Liver (tissue), 2 donors: ENCODE measurements at regions not wholly inside any gene's neighbourhood (a gene's known extent, or its start where the extent isn't known, plus 50 kb on each side); places are given as distances from the start of the nearest gene placed in this dataset.

Source experiments
- TF ChIP-seq, protein P1 (sequence below): fragments of 150-350 bp; IDR thresholded peaks from 2 replicates; pipeline ENCODE4 v1.5.1; 2017; ENCODE audit warnings: improper control_type of control experiment, low read depth, low read length; ENCODE audit not compliant: missing input control
- TF ChIP-seq, protein P2 (sequence below): IDR thresholded peaks from 2 replicates; pipeline ENCODE4 v1.6.1; 2016; ENCODE audit warnings: antibody characterized with exemption
- donor health status: healthy.

- TF ChIP-seq, protein P1, sequence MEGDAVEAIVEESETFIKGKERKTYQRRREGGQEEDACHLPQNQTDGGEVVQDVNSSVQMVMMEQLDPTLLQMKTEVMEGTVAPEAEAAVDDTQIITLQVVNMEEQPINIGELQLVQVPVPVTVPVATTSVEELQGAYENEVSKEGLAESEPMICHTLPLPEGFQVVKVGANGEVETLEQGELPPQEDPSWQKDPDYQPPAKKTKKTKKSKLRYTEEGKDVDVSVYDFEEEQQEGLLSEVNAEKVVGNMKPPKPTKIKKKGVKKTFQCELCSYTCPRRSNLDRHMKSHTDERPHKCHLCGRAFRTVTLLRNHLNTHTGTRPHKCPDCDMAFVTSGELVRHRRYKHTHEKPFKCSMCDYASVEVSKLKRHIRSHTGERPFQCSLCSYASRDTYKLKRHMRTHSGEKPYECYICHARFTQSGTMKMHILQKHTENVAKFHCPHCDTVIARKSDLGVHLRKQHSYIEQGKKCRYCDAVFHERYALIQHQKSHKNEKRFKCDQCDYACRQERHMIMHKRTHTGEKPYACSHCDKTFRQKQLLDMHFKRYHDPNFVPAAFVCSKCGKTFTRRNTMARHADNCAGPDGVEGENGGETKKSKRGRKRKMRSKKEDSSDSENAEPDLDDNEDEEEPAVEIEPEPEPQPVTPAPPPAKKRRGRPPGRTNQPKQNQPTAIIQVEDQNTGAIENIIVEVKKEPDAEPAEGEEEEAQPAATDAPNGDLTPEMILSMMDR: no peak
- TF ChIP-seq, protein P2, sequence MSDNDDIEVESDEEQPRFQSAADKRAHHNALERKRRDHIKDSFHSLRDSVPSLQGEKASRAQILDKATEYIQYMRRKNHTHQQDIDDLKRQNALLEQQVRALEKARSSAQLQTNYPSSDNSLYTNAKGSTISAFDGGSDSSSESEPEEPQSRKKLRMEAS: no peak
Observed at GRCh38 chr4:147057611-147058190, 112.0 kb upstream of the TTC29 start.
